RWPE1 (cell line): ENCODE measurements at regions not wholly inside any gene's neighbourhood (a gene's known extent, or its start where the extent isn't known, plus 50 kb on each side); places are given as distances from the start of the nearest gene placed in this dataset.

Experiments
- CTCF ChIA-PET: fragments of 350-600 bp; sonication (Branson Sonifier 250); formaldehyde crosslinking; extraction: SDS; loops from one replicate; lab custom pipeline; 2021; lab: Yijun Ruan, JAX
- POLR2A ChIA-PET: fragments of 400-600 bp; formaldehyde crosslinking; extraction: SDS; loops from one replicate; lab custom pipeline; 2020; ENCODE audit warnings: antibody characterized with exemption; ENCODE audit not compliant: low non-redundant PET; lab: Yijun Ruan, JAX
- DNase-seq: peaks from one replicate; pipeline ENCODE4 v3.0.0; 2012; ENCODE audit warnings: low spot score
- H3K27ac ChIP-seq: fragments of 450-650 bp; 2 replicates; pipeline ENCODE4 v1.5.1; 2017
- TF ChIP-seq, protein P1 (sequence below): fragments of 450-650 bp; conservative IDR thresholded peaks from 2 replicates; pipeline ENCODE4 v1.5.1; 2017; ENCODE audit warnings: low read depth, mild to moderate bottlenecking

DNA sequence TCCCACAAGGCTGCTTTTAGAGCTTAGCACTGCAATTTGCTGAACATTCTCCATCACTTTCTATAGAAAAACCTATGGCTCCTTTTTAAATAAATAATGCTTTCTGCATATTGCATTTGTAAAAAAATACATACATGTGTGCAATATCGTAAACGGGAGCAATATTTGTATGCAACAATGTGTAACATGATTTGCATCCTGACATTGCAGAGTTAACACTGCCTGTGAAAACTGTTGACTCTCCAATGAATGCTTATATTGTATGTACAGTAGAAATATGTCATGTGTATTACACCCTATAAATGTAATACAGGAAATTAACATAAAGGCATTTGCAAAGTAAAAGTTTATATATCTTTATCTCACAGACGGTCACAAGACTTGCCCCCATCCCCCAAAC lies 135.0 kb upstream of the PIEZO2 start:
- H3K27ac ChIP-seq = no peak overlapping the region
- POLR2A ChIA-PET = no interaction called here
- CTCF ChIA-PET = interaction anchor here (0.7 kb wide), 1 partner anchor 228 kb away, joined by 3 read pairs; no protein-coding TSS in a partner anchor
- no peak for DNase-seq
- TF ChIP-seq, protein P1, sequence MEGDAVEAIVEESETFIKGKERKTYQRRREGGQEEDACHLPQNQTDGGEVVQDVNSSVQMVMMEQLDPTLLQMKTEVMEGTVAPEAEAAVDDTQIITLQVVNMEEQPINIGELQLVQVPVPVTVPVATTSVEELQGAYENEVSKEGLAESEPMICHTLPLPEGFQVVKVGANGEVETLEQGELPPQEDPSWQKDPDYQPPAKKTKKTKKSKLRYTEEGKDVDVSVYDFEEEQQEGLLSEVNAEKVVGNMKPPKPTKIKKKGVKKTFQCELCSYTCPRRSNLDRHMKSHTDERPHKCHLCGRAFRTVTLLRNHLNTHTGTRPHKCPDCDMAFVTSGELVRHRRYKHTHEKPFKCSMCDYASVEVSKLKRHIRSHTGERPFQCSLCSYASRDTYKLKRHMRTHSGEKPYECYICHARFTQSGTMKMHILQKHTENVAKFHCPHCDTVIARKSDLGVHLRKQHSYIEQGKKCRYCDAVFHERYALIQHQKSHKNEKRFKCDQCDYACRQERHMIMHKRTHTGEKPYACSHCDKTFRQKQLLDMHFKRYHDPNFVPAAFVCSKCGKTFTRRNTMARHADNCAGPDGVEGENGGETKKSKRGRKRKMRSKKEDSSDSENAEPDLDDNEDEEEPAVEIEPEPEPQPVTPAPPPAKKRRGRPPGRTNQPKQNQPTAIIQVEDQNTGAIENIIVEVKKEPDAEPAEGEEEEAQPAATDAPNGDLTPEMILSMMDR = no peak

DNA sequence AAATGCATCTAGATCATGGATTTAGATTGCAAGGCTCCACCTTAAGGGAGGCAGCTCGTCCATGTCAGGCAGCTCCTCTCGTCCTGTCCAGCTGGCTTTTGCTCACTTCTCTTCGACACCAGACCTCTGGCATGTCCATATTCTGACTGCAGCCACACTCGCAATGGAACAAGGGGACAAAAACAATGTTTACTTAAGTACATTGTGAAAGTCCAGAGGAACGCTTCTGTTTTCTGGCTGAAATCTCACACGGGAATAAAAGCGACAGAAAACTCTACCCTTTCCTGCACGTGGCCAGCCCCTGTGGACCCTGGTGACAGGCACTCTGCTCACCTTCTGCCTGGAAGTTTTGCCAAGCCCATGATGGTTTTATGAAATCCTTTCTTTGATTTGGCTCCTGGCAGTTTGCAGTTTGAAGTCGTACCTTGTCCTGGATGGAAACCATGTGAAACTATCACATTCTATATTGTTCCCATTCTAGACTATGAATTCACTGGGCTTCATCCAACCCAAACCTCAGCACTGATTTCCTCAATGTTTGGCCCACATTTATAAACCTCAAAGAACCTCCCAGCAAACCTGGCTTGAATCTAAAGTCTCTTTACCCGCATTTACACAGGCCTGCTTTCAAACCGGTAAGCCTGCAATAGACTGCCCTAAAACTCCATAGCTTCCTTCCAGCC lies 134.3 kb upstream of the PIEZO2 start:
- TF ChIP-seq, protein P1 = no peak
- no peak overlapping the region for H3K27ac ChIP-seq
- no peak for DNase-seq
- ChIA-PET POLR2A (no interaction called here), CTCF (interaction anchor here (0.7 kb wide), 1 partner anchor 229 kb away, joined by 3 read pairs; no protein-coding TSS in a partner anchor)

DNA sequence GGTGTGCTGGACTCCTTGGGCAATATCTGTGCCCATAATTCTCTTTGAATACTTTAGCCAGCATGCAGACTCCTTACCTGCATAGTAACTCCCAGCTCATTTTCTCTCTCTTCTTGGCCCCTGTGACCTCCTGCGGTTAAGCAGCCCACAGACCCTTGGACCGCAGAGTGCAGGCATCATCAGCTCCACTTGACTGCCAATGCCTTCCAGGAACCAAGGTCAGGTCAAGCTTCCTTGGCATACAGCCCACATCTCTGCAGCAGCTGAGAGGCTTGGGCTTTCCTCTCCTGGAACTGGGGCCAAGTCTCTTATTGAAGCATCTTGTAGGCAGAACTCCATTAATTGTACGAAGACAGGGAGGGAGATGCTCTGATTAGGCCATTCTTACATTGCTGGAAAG lies 130.1 kb upstream of the PIEZO2 start:
- ChIA-PET CTCF (interaction anchor here (1.2 kb wide), 1 partner anchor 376 kb away, joined by 3 read pairs; no protein-coding TSS in a partner anchor), POLR2A (no interaction called here)
- no peak overlapping the region for H3K27ac ChIP-seq
- no peak for DNase-seq
- TF ChIP-seq, protein P1 = no peak

DNA sequence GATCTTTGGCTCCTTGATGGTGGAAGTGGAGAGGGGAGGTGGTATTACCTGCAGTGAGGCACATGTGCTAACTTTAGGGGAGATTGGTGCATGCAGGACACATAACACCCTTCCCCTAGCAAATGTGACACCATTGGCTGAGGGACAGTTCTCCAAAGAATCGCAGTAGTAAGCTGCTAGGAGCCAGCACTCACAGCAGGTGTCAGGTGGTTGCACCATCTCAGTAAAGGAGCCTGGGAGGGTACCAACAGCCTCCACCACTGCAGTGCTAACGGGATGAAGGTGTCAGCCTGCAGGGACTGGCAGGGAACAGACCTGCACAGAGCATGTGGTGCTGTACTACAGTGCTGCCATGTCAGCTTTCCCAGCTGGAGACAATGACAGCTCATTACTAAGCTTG lies 127.3 kb upstream of the PIEZO2 start:
- POLR2A ChIA-PET = no interaction called here

DNA sequence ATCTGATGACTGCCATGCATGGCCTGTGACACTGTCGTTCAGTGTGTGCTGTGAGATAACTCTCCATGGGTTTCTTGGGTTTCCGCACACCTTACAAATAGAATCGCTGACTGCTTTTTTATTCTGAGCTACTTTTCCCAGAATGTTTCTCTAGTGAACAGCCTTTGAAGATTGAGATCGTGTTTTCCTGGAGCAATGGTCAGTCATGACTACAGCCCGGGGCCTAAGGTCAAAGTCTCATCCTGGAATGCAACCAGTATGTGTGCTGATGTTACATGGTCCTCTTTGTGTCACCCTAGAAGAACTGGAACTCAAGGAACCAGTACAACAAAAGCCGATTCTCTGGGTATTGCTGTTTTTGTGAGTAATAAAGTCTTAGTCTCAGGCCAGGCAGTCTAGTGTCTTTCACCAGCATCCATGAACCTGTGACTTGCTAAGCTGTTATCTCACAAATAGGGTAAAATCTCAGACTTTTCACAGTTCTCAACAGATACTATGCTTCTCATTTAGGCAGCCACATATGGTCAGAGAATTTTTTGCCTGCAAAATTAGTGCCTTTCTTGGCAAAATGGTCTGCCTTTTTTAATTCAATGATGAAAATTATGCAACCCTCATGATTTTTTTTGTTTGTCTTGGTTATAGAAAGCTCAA lies 124.9 kb upstream of the PIEZO2 start:
- no peak overlapping the region for H3K27ac ChIP-seq
- TF ChIP-seq, protein P1 = no peak
- ChIA-PET CTCF (no interaction called here), POLR2A (no interaction called here)
- no peak for DNase-seq

More for the DNA sequence above, 127.3 kb upstream of the PIEZO2 start:
- TF ChIP-seq, protein P1 = no peak
- no peak for DNase-seq
- H3K27ac ChIP-seq = no peak overlapping the region
- CTCF ChIA-PET = no interaction called here

DNA sequence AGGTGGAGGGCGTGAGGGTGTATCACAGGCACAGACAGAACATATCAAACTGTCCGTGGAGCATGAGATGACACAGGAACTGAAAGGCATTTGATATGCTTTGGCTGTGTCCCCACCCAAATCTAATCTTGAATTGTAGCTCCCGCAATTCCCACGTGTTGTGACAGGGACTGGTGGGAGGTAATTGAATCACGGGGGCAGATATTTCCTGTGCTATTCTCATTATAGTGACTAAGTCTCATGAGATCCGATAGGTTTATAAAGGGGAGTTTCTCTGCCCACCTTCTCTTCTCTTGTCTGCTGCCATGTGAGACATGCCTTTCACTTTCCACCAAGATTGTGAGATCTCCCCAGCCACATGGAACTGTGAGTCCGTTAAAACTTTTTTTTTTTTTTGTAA lies 123.1 kb upstream of the PIEZO2 start:
- TF ChIP-seq, protein P1 = no peak
- ChIA-PET POLR2A (no interaction called here), CTCF (no interaction called here)
- H3K27ac ChIP-seq = no peak overlapping the region
- DNase-seq = no peak
